Limb (tissue), 2 donors: ENCODE measurements at regions not wholly inside any gene's neighbourhood (a gene's known extent, or its start where the extent isn't known, plus 50 kb on each side); places are given as distances from the start of the nearest gene placed in this dataset.
"Not testable (repeated sequence)": the region's sequence is repeated elsewhere in the genome, so short reads cannot be mapped to it uniquely, and the experiment has no call there.

Experiments
- DNase-seq, 2 donors: peaks; one replicate each; pipeline ENCODE4 v3.0.0-alpha.2; 2016; ENCODE audit errors: extremely low spot score in 2 of 2

- no peak for DNase-seq
These were observed 312.3 kb upstream of the LRRTM4 start for GRCh38 chr2:77834360-77835002.

DNA sequence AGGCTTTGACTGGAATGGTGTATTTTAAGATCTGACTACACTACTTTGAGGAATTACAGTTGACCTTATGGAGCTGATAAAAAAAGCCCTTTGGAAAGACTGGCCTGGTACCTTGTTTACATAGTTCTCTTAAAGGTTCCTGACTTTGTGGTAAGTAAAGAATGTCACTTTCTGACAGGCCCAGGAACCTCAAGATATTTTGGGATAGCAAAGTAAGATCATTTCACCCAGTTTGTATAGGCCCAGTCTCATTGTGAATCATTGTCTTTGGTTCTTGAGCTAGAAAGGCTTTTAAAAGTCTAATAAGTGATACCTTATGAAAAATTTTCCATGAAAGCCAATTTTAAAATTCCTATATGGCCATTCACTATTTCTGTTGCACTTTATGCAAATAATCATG lies 316.3 kb upstream of the LRRTM4 start:
- no peak for DNase-seq

GRCh38 chr2:77839102-77839501 lies 316.9 kb upstream of the LRRTM4 start:
- DNase-seq, result no peak

DNA sequence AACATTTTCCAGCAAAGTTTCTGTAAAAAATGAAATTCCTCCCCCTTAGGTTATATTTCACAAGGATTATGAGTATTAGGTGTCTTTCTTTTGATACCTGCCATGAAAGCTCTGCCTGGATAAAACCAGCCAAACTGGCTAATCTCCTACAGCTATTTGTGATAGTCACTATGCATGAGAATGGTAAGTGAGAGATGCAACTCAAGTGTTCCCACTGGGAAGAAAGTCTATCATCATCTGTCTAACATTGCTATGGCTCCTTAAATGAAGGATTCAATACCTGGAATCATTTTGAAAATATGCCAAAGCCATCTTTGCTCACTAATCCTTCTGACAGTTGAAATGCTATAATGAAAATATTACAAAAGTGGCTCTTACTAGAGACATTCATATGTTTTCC lies 339.9 kb upstream of the LRRTM4 start:
- no peak for DNase-seq

DNA sequence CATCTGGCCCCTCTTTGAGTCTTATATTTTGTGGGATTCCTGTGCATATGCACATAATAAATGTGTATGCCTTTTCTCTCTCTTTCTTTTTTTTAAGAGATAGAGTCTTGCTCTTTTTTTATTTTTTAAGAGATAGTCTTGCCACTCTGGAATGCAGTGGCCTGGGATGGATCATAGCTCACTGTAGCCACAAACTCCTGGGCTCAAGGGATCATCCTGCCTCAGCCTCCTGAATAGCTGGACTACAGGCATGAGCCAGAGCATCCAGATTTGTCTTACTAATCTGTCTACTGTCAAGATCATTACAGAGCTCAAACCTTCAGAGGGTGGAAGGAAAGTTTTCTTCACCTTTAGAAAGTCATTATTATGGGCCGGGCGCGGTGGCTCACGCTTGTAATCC lies 342.2 kb upstream of the LRRTM4 start:
- no peak for DNase-seq

DNA sequence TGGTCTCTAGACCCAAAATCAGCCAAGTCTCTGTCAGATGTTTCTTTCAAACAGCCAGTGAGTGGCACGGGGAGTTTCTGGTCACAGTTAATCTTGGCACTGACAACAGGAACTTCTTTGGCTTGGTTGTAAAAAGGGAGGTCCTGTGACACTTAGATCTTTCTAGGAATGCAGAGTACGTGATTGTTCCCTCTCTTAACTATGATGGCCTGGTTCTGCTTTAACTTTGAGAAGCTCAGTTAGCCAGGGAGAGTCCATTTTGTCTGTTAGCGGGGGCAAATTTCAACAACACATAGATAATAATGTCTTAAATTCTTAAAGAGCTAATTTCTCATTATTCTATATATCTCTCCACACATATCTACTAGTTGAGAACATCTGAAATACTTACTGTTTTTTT lies 344.5 kb upstream of the LRRTM4 start:
- DNase-seq, result no peak

DNA sequence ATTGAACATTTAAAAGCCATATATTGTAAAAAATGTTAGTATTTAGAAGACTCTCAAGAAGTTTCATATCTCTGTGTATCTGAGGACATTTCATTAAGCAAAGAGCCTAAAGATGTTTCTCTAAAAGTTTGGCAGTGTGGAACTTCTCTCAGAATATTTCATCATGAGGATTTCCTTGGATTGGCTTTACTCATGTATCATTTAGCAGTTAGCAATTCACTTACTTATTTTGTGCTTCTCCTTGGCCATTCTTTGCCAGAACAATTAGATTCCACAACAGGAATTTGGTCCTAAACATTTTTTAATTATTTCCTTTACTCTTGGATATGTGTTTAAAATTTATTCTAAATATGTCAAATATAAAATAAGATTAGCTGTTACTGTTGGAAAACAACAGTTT lies 345.0 kb upstream of the LRRTM4 start:
- DNase-seq, result no peak

DNA sequence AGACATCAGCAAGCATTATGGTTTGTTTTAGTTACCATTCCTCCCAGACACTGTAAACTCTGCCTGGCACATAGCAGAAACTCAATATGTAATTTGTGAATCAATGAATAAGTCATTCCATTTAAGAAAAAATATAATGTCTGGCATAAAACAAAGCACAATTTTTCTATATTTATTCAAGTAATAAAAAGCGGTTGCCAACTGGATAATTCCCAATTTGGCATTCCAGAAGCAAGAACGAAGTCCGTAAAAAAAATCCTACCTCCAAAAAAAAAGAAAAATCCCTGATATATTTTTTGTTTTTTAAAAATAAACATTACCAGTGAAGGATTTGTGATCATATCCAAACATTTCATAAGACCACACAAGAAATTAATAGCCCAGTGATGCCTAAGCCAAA lies 351.3 kb upstream of the LRRTM4 start:
- no peak for DNase-seq

DNA sequence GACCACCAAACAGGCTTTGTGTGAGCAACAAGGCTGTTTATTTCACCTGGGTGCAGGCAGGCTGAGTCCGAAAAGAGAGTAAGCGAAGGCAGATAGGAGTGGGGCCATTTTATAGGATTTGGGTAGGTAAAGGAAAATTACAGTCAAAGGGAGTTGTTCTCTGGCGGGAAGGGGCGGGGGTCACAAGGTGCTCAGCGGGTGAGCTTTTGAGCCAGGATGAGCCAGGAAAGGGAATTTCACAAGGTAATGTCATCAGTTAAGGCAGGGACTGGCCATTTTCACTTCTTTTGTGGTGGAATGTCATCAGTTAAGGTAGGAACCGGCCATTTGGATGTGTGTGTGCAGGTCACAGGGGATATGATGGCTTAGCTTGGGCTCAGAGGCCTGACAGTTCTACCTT lies 378.0 kb upstream of the LRRTM4 start:
- not testable (repeated sequence) for DNase-seq

GRCh38 chr2:77910136-77910535 lies 388.0 kb upstream of the LRRTM4 start:
- no peak for DNase-seq

GRCh38 chr2:77920838-77921366 lies 398.7 kb upstream of the LRRTM4 start:
- DNase-seq, result no peak

GRCh38 chr2:77922567-77922966 lies 400.4 kb upstream of the LRRTM4 start:
- DNase-seq, result no peak

GRCh38 chr2:77937366-77937765 lies 415.2 kb upstream of the LRRTM4 start:
- no peak for DNase-seq

GRCh38 chr2:77938462-77938861 lies 416.3 kb upstream of the LRRTM4 start:
- no peak for DNase-seq

DNA sequence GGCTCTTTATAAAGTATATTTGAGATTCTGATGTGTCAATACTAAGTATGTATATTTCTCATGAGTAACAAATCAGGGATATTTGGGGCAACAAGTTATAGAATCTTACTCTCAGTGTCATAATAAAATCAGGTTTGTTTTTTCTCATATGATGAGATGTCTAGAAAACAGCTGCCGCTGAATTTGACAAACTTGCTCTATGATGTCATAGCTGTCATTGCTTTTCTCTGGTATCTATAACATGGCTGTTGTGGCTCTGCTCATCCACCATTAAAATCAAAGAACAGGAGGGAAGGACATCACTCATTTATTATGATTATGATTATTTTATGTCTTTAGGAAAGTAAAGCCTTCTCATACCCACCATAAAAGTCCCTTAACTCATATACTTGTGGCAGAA lies 417.2 kb upstream of the LRRTM4 start:
- no peak for DNase-seq

- no peak for DNase-seq
These were observed 417.6 kb upstream of the LRRTM4 start for GRCh38 chr2:77939801-77940200.

DNA sequence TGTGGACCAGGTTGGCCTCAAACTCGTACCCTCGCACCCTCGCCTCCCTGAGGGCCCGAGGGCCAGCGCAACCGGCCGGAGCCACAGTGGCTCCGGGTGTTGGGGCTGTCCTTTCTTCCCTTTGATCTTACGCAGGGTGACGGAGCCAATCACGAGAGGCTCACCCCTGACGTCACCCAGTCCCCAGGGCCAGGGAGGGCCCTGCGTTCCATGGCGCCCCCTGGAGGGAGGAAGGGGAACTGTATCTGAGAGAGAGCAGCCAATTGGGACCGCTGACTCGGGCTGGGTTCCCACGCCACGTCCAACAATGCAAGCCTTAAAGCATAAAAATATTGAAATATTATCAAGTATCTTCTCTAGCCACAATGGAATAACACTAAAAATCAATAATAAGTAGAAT lies 432.8 kb upstream of the LRRTM4 start:
- no peak for DNase-seq

DNA sequence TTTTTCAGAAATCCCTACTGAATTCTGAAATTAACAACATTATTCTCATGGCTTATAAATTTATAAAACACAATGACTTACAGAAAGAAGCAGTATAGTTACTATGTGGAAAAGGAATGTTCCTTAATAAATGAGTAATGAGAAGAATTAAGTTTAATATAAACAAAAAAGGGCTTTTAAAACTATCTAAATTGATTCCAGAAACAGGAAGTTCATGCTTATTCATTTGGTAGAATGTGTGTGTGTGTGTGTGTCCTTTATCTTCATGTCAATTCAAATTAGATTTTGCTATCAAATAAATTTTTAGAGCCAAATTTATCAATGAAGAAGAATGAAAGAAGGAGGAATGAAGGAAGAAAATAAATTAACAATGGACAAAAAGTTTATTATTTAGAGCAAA lies 440.8 kb upstream of the LRRTM4 start:
- no peak for DNase-seq

DNA sequence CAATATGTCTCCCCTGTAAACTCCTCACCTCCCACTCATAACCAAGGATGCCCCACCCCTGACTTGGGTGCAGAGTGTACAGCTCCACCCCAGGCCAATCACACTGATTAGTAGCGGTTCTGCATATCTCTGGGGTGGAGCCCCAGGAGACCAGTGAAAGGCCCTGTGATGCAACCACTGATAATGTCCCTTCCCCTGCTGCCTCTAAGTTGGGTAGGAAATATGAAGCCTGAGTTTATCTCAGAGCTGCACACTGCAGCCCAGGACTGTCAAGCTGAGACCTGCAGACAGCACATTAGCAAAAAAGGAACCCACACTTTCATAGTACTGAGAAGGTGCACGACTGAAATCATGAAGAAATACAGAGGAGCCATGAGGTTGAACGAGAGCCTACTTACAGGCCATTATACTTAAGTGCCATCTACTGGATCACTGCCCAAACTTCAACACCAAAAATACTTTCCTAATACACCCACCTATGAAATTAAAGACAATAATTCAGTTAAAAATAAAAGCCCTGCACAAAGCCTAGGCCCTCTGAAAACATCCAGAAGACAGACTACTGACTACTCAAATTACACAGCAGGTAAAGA lies 455.4 kb upstream of the LRRTM4 start:
- DNase-seq, result no peak

- no peak for DNase-seq
These were observed 473.0 kb upstream of the LRRTM4 start for GRCh38 chr2:77995161-77995560.

GRCh38 chr2:77999376-77999775 lies 477.2 kb upstream of the LRRTM4 start:
- DNase-seq, result no peak

DNA sequence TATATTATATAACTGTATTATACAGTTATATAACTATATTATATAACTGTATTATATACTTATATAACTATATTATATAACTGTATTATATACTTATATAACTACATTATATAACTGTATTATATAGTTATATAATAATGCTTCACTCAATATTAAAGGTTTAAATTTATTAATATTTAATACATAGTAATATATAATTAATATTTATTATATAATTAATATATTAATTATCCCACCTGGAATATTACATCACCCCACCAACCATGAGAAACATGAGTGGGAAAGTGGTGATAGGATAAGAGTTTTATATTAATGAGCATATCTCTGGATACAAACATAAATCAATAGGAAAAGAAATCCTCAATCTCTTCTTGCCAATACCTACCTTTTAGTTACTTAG lies 487.1 kb upstream of the LRRTM4 start:
- DNase-seq, result no peak

DNA sequence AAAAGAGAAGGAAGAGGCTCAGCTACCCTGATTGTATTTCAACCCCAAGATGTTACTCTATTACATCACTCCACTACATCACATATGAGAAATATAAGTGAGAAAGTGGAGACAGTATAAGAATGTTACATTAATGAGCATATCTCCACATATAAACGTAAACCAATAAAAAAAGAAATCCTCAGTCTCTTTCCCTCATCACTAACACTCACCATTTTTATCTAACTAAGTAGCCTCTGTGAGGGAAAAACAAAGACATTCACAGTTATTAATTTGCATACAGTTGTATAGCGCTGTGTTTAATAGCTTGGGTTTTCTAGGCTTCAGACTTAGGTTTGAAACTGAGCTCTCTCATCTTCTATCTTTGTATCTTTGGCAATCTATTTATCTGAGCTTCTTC lies 489.1 kb upstream of the LRRTM4 start:
- no peak for DNase-seq

DNA sequence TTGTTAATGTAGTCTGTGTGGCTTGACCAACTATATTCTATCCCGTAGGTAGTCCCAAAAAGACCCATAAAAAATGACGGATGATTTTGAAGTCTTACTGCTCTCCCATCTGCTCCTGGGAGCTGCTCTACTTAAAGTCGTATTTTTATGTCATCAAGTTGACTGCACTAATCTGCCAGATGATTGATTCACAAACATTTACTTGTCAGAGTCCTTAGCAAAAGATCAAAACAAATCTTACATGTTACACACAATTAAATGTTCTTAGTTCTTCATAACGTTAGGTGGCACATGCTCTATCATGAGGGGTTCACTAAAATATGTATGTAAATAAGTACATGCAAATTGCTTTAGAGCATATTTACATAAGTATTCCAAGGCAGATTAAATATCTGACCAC lies 498.3 kb upstream of the LRRTM4 start:
- no peak for DNase-seq
